B cell (primary cell): ENCODE measurements at regions not wholly inside any gene's neighbourhood (a gene's known extent, or its start where the extent isn't known, plus 50 kb on each side); places are given as distances from the start of the nearest gene placed in this dataset.

Source experiments
- ATAC-seq: fragments of 200-7000 bp; cut with Tn5 transposase; one replicate; pipeline ENCODE4 v1.10.0; 2021; ENCODE audit warnings: low read depth, mild to moderate bottlenecking, moderate number of reproducible peaks, moderate library complexity
- CTCF ChIA-PET: fragments of 350-600 bp; sonication (Branson Sonifier 250); formaldehyde crosslinking; loops from one replicate; lab custom pipeline; 2021; ENCODE audit warnings: antibody characterized with exemption, inconsistent platforms; lab: Charles Lee
- POLR2A ChIA-PET: fragments of 350-600 bp; sonication (Branson Sonifier 250); formaldehyde crosslinking; loops from one replicate; lab custom pipeline; 2021; ENCODE audit warnings: antibody characterized with exemption; lab: Charles Lee
- DNase-seq: peaks from one replicate; pipeline ENCODE4 v3.0.0; 2013
- H2AFZ ChIP-seq: 2 replicates; pipeline ENCODE4 v1.6.1; 2012; ENCODE audit warnings: mild to moderate bottlenecking, low read depth, low read length; ENCODE audit not compliant: insufficient read depth, poor library complexity, severe bottlenecking
- H3K27ac ChIP-seq, 2 donors: 1 replicate in 1 of 2; 2 replicates in 1 of 2; pipeline ENCODE4 v1.5.1; 2012 to 2013; ENCODE audit warnings: low read length in 2 of 2, mild to moderate bottlenecking in 2 of 2, moderate library complexity in 1 of 2
- H3K27me3 ChIP-seq, 4 experiments: fragments of 200-600 bp in 1 of 4; sonication (generic) in 1 of 4; replicated peaks in 1 of 4; 1 replicate in 2 of 4; 2 replicates in 2 of 4; pipeline versions ENCODE4 v1.6.1 to v1.7.0; 2013 to 2016; ENCODE audit warnings: low read length in 3 of 4, mild to moderate bottlenecking in 2 of 4, mixed read lengths in 1 of 4, moderate library complexity in 1 of 4; ENCODE audit not compliant: insufficient read depth in 4 of 4, control insufficient read depth in 3 of 4; ENCODE audit errors: control extremely low read depth in 1 of 4
- H3K36me3 ChIP-seq, 2 experiments: replicated peaks in 1 of 2; 1 replicate in 1 of 2; 2 replicates in 1 of 2; pipeline versions ENCODE4 v1.6.1 to v1.7.1; 2013; ENCODE audit warnings: low read length in 1 of 2; ENCODE audit not compliant: insufficient read depth in 2 of 2, control insufficient read depth in 1 of 2; ENCODE audit errors: control extremely low read depth in 1 of 2, extremely low read depth in 1 of 2
- H3K4me1 ChIP-seq, 2 donors: fragments of 200-600 bp in 1 of 2; sonication (generic) in 1 of 2; 1 replicate in 1 of 2; 2 replicates in 1 of 2; pipeline versions ENCODE4 v1.5.1 to v1.6.1; 2013 to 2017; ENCODE audit warnings: low read length in 2 of 2; ENCODE audit not compliant: control insufficient read depth in 2 of 2, insufficient read depth in 2 of 2
- H3K4me2 ChIP-seq: replicated peaks from 2 replicates; pipeline ENCODE3; 2012; ENCODE audit warnings: mild to moderate bottlenecking, low read depth, low read length; ENCODE audit not compliant: poor library complexity, severe bottlenecking
- H3K4me3 ChIP-seq, 5 experiments: fragments of 200-600 bp in 1 of 5; sonication (generic) in 1 of 5; 1 replicate in 3 of 5; 2 replicates in 2 of 5; pipeline versions ENCODE4 v1.5.1 to v1.7.0; 2011 to 2016; ENCODE audit warnings: low read length in 4 of 5, mild to moderate bottlenecking in 4 of 5, low read depth in 2 of 5, control low read depth in 1 of 5, moderate library complexity in 1 of 5; ENCODE audit not compliant: insufficient read depth in 1 of 5; ENCODE audit errors: control extremely low read depth in 1 of 5, extremely low read depth in 1 of 5
- H3K79me2 ChIP-seq: fragments of 200-600 bp; sonication (generic); one replicate; pipeline ENCODE4 v1.6.0; 2016; ENCODE audit warnings: low read length; ENCODE audit not compliant: control insufficient read depth, insufficient read depth
- H3K9ac ChIP-seq: fragments of 200-600 bp; sonication (generic); 2 replicates; pipeline ENCODE4 v1.6.1; 2017; ENCODE audit warnings: mild to moderate bottlenecking, low read length, moderate library complexity
- H3K9me3 ChIP-seq, 3 donors: one replicate each; pipeline versions ENCODE4 v1.6.1 to v1.7.1; 2013; ENCODE audit warnings: low read length in 2 of 3; ENCODE audit not compliant: control insufficient read depth in 2 of 3, insufficient read depth in 1 of 3; ENCODE audit errors: control extremely low read depth in 1 of 3
- H4K20me1 ChIP-seq: 2 replicates; pipeline ENCODE4 v1.6.0; 2012; ENCODE audit warnings: mild to moderate bottlenecking, low read length; ENCODE audit not compliant: insufficient read depth, control insufficient read depth, poor library complexity, severe bottlenecking
- H3K27ac Mint-ChIP-seq: one replicate; pipeline ENCODE4 v1.8.0; 2021; ENCODE audit warnings: mixed read lengths
- H3K27me3 Mint-ChIP-seq: one replicate; pipeline ENCODE4 v1.8.0; 2021; ENCODE audit warnings: mixed read lengths
- H3K4me1 Mint-ChIP-seq: one replicate; pipeline ENCODE4 v1.8.0; 2021; ENCODE audit warnings: mixed read lengths
- H3K4me3 Mint-ChIP-seq: one replicate; pipeline ENCODE4 v1.8.0; 2021; ENCODE audit warnings: mixed read lengths
- H3K9me3 Mint-ChIP-seq: one replicate; pipeline ENCODE4 v1.8.0; 2022; ENCODE audit warnings: mixed read lengths; ENCODE audit not compliant: insufficient read depth
- CTCF ChIP-seq: fragments of 200-600 bp; IDR thresholded peaks from one replicate; pipeline ENCODE4 v1.8.0; 2022; ENCODE audit warnings: antibody characterized with exemption, mild to moderate bottlenecking
- EZH2 ChIP-seq: IDR thresholded peaks from 2 replicates; pipeline ENCODE4 v1.6.1; 2012; ENCODE audit warnings: borderline replicate concordance, low read depth, mild to moderate bottlenecking, moderate library complexity, low read length; ENCODE audit not compliant: insufficient read depth, poor library complexity, severe bottlenecking
- WGBS: methylation state at CpG from one replicate; pipeline ENCODE4 v1.1.5; 2013; ENCODE audit warnings: missing lambda C conversion rate; ENCODE audit not compliant: insufficient coverage; 5-methylcytosine and 5-hydroxymethylcytosine counted together
- intact Hi-C: fragments of 100-400 bp; cut with micrococcal nuclease; formaldehyde crosslinking; loops from one replicate; pipeline ENCODE4 v1.10.0; 2022

- Histone ChIP-seq H3K36me3 (no peaks in the 10 kb centered on the region), H3K4me1 (no peaks in the 10 kb centered on the region), H3K27me3 (no peaks in the 10 kb centered on the region), H3K4me3 (no peak overlapping the region), H3K9ac (no peak overlapping the region), H3K9me3 (peaks cover 0 to 1% (median 0%) of the 10 kb centered on the region in 3 donors), H3K4me2 (no peak overlapping the region), H3K27ac (no peak overlapping the region), H2AFZ (no peak overlapping the region), H4K20me1 (no peaks in the 10 kb centered on the region), H3K79me2 (no peaks in the 10 kb centered on the region)
- H3K27ac Mint-ChIP-seq = no peak overlapping the region
- no peaks in the 10 kb centered on the region for H3K27me3 Mint-ChIP-seq
- TF ChIP-seq CTCF (no peak), EZH2 (no peak)
- no peak overlapping the region for H3K4me3 Mint-ChIP-seq
- WGBS = 100% methylated on average over 4 of the region's 9 CpGs
- H3K9me3 Mint-ChIP-seq = no peaks in the 10 kb centered on the region
- ChIA-PET CTCF (no interaction called here), POLR2A (no interaction called here)
- ATAC-seq (no peak), DNase-seq (no peak)
- intact Hi-C loops = no loop called here
- H3K4me1 Mint-ChIP-seq = no peaks in the 10 kb centered on the region
Observed at GRCh38 chr11:42494459-42494858, 817.3 kb upstream of the API5 start.

- ATAC-seq = no peak
- TF ChIP-seq EZH2 = no peak
- no peak for TF ChIP-seq CTCF
- Histone ChIP-seq H2AFZ (no peak overlapping the region), H3K36me3 (no peaks in the 10 kb centered on the region), H3K79me2 (no peaks in the 10 kb centered on the region), H3K4me3 (no peak overlapping the region), H3K4me1 (no peaks in the 10 kb centered on the region), H3K27me3 (no peaks in the 10 kb centered on the region), H4K20me1 (no peaks in the 10 kb centered on the region), H3K9ac (no peak overlapping the region), H3K9me3 (no peaks in the 10 kb centered on the region), H3K27ac (no peak overlapping the region), H3K4me2 (no peak overlapping the region)
- ChIA-PET POLR2A (no interaction called here), CTCF (no interaction called here)
- DNase-seq = no peak
- WGBS = no CpG with 5 or more reads among the region's 3 CpGs
- no peak overlapping the region for H3K27ac Mint-ChIP-seq
- no peaks in the 10 kb centered on the region for H3K9me3 Mint-ChIP-seq
- no peaks in the 10 kb centered on the region for H3K4me1 Mint-ChIP-seq
- no peak overlapping the region for H3K4me3 Mint-ChIP-seq
- no peaks in the 10 kb centered on the region for H3K27me3 Mint-ChIP-seq
- intact Hi-C loops = no loop called here
Observed at GRCh38 chr11:42498971-42499370, 812.8 kb upstream of the API5 start.
